HG03135 (cell line): ENCODE measurements at regions not wholly inside any gene's neighbourhood (a gene's known extent, or its start where the extent isn't known, plus 50 kb on each side); places are given as distances from the start of the nearest gene placed in this dataset.
"Not testable (repeated sequence)": the region's sequence is repeated elsewhere in the genome, so short reads cannot be mapped to it uniquely, and the experiment has no call there.

Experiments used
- ATAC-seq: cut with Tn5 transposase; IDR thresholded peaks from one replicate; pipeline ENCODE4 v1.9.1; 2021; ENCODE audit warnings: mild to moderate bottlenecking, moderate library complexity; ENCODE audit not compliant: unreplicated experiment

DNA sequence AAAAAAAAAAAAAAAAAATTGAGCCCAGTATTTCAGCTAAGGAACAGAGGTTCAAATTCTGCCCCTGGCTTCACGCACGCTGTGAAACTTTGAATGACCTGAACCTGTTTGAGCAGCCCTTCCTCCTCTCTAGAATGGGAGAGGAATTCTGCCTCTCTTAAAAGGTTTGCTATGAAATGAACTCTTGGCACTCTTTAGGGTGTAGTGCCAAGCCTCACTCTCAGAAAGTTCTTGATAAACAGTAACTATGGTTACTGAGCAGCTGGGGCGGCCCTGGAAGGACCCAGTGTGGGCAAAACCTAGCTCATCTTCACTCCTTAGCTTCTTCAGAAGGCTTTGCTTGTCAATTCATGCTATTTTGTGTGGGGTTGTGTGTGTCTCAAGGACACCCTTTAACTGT is 73.7 kb downstream of the GEMIN8 start:
- ATAC-seq: no peak

DNA sequence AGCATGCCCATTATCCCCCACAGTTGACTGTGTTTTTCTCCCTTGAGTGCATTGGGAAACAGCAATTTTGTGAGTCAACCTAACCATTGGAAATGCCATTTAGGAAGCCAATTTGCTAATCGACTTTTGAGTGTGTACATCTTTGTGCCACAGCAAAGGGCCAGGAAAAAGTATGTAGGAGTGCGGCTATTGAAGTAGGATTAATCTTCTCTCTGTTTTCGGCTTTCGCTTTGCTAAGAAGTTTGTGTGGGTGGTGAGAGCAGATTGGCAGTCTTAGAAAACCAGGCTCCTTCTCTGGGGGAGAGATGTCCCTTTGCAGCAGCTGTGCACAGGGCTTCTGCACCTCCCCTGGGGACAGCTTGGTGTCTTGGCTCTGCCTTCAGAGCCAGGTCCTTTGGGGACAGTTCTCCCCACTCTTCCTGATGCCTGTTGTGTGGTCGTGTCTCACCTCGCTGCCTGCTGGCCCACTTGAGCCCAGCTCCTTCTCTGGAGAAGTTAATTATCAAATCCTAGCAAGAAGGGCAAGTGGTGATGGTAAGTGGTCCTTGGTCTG is 74.5 kb downstream of the GEMIN8 start:
- ATAC-seq: no peak

DNA sequence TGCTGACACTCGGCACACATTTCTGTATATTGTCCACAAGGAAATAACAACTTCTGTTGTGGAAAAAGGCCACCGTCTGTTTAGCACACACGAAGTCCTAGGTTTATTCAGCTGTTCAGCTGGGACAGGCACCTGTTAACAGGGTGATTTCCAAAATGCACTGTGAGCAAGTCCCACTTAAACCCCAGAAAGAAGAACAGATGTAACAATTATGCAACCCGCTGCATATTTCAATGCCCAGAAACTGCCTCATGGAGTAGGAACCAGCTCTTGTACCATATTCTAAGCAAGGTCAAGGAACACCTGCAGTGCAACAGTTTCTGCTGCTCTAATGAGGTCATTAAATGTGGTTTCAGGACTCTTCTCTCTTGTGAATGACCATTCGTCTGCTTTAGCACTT is 77.1 kb downstream of the GEMIN8 start:
- ATAC-seq: no peak

DNA sequence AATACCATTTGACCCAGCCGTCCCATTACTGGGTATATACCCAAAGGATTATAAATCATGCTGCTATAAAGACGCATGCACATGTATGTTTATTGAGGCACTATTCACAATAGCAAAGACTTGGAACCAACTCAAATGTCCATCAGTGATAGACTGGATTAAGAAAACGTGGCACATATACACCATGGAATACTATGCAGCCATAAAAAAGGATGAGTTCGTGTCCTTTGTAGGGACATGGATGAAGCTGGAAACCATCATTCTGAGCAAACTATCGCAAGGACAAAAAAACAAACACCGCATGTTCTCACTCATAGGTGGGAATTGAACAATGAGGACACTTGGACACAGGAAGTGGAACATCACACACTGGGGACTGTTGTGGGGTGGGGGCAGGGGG is 83.5 kb downstream of the GEMIN8 start:
- not testable (repeated sequence) for ATAC-seq

DNA sequence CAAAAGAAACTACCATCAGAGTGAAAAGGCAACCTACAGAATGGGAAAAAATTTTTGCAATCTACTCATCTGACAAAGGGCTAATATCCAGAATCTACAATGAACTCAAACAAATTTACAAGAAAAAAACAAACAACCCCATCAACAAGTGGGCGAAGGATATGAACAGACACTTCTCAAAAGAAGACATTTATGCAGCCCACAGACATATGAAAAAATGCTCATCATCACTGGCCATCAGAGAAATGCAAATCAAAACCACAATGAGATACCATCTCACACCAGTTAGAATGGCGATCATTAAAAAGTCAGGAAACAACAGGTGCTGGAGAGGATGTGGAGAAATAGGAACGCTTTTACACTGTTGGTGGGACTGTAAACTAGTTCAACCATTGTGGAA is 83.9 kb downstream of the GEMIN8 start:
- ATAC-seq: not testable (repeated sequence)

DNA sequence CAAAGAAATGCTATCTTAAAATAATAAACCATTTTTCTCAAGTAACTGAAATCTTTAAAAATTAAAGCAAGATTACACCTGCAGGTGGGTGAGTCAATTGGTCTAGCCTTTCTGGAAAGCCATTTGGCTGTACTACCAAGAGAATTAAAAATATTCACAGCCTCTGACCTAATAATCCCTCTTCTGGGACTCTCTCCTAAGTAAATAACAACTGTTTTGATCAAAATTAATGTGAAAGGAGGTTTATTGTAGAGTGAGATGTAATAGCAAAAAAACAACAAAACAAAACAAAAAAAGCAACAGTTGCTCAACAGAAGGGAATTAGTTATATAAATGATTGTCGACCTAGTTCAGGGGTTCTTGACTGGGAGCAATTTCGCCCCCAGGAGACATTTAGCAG is 89.0 kb downstream of the GEMIN8 start:
- ATAC-seq: no peak

DNA sequence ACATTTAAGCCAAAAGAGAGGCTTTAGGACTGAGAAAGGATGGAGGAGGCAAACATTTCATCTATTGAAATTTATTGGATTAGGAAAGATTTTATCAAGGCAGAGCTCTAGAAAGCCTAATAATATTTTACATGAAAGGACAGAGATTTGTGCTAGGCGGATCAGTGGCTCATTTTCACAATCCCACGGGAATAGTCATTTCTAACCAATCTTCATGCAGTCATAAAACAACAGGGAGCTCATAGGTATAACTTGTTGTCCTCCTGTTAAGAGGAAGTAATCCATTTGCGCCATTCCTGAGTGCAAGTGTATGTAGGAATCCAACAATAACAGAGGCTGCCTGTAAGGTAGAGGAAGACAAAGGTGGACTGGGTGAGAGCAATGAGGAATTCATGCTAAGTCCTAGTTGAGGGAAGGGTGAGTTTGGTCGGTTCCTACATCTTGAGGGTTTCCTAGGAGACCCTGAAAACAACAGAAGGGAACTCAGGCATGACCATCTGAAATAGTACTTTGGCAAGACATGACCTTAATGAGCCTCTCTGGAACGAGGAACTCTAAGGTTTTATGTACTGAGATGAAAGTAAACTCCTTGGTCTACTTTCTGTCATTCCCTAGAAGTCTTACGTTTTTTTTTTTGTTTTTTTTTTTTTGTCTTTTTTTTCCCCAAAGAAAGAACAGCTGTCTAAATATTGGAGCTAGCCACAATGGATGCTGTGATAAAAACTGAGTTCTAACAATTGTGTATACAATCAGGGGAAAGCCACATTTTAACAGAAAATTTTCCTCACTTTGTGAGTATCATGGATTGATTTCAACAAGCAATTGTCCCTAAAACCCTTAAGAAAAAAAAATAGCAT is 89.7 kb downstream of the GEMIN8 start:
- ATAC-seq: no peak

DNA sequence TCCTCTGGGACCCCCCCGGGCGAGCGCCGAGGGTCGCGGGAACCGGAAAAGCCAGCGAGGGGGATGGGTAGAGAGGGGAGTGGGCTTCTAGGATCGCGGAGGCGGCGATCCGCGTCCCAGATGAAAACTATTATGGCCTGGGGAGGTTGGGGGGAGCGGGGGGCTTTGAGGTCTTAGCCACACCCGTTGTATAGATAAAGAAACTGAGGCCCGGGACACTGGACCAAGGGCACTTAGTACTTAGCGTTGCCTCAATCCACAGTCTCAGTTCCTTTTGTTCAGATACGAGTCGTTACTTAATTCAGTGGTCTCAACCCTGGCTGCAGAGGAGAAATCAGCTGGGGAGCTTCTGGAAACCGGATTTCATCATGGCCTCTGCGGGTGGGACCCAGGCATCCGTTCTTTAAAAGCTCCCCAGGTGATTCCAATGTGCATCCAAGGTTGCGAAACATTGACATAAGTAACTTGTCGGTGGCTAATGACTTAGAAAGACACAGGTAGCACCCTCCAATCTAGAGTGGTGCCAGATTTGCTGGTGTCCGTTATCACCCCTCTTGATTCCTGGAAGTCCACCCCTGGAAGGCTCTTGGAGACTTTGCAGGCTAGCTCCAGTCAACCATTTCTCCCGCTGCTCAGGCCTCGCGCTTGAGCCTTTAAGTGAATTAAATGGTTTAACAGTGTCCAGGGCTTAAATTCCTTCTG is 90.7 kb downstream of the GEMIN8 start:
- no peak for ATAC-seq

DNA sequence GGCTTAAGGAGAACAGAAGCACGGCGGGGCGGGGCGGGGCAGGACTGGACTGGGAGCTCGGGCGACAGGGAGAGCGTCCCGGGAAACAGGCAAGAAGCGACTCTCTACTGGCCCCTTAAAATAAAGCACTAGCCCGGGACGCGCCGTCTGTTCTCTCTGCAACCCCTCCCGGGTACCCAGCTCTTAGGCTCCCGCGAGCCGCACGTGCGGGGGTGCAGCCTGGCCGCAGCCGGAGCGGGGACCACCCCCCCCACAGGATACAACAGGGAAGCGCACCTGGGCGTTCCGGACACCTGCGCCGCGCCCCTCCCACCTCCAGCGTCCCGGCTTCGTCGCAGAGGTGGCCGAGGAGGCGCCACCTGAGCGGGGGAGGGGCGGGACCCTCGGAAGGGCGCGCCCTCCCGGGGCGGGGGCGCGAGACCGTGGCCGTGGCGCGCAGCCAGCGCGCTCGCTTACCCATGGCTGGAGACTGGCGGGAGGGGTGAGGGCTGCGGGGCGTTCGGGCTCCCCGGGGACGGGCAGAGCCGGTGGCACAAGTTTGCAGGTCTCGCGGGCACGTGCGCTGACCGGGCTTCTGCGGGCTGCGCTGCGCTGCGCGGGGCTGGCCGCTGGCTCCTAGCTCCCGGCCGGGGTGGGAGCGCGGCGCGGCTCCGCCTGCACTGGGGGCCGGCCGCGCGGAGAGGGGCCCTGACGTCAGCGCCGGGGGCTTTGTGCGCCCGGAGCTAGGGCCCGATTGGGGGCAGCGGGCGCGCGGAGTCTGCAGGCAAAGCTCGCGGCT is 91.5 kb downstream of the GEMIN8 start:
- no peak for ATAC-seq

DNA sequence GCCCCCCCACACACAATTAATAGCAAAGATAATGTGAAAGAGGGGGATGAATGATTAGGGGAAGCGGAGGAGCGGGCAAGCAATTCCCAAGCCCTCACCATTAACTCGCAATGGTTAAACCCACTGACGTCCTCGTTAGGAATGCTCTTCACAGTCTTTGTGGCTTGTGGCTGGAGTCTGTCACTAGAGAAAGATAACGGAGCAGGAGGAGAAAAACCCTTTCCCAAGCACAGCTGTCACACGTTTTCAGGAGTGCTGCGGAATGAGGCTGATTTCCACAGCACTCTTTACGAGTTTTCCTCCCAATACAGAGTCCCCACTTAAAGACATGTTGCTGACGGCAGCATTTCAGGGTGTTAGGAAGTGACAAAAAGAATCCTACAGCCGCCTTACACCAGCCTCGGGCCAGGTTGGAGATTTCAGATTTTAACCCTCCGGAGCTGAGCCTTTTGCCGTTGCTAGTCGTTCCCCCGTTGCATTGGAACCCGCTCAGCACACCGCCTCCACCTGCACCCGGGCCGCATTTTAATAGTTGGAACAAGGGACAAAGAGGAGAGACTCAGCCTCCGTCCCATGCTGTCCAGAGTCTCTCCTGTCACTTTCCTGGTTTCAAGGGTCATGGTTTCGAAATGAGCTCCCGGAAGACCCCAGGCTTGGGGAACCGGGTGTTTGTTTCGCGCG is 92.2 kb downstream of the GEMIN8 start:
- no peak for ATAC-seq

DNA sequence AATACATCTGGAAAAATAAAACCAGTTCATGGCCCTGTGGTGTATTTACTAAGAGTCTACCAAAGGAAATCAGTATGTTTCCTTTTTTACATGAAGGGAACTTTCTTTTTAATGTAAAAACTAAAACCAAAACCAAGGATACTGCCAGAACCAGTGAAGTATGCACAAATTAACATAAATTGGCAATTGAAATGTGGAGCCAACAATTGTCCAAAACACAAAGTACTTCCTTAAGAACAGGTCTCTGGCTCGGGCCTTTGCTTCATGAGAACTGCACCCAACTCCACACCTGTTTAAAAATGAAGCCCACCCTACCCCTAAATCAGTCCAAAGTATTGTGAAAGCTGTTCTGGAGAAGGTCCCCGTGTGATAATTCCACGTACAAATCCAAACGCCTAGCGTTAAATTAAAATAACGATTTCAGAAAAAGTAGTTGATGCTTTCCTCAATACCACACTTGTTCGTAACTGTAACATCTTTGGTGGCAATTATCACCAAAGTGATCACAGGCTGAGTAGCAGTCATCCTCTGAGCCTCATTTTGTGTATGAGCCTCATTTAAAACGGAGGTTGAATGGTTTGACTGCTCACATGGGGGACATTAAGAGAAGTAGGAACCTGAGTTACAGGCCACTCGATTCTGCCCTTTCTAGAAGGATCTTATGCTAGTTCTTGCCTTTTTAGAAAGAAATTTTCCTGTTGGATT is 93.0 kb downstream of the GEMIN8 start:
- ATAC-seq: no peak

DNA sequence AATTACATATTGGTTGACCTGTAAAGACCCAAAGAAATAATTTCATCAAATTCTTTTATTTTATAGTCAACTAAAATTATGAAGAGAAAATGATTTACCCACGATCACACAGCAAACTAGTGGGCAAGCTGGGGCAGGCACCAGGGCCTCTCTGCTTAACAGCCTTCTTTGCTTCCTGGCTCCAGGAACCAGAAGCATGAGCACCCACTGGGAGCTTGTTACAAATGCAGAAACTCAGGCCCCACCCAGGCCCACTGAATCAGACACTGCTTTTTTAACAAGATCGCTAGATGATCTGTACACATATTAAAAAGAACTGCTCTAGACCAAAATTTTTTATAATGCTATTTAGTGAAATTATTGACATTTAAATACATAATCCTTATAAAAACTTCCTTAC is 95.0 kb downstream of the GEMIN8 start:
- no peak for ATAC-seq

DNA sequence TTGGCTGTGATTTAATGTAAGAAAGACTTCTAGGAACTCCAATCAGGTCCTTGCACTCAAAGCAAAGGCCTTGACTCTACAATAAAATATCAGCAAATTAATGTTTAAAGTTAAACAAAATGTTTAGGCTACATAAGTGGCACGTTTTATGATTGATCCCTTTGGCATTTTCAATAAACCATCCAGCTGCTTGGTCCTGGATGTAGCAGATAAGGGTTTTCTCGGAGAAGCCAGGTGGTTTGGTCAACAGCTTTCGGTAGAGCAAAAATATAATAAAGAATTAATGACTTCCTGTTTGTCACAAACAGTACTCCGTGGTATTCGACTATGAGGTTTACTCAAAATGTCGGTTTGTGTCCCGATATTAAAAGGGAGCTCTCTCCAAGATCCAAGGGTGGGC is 95.8 kb downstream of the GEMIN8 start:
- no peak for ATAC-seq

DNA sequence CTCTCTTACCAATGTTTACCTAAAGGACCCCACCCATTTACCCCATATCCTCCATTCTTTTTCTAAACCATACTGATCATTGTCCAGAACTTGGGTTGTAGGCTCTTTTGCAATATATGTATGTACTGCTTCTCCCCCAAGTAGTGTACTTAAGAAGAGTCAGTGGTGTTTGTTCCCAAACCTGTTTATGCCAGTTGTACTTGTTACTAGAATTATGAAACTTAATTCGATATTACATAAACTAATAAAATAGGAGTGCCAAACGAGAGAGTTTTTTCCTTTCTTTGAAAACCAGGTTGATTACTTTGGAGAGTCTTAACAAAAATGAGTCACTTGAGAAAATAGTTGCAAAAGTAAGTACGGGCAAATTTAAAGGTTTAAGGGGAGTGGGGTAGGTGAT is 96.3 kb downstream of the GEMIN8 start:
- ATAC-seq: no peak

DNA sequence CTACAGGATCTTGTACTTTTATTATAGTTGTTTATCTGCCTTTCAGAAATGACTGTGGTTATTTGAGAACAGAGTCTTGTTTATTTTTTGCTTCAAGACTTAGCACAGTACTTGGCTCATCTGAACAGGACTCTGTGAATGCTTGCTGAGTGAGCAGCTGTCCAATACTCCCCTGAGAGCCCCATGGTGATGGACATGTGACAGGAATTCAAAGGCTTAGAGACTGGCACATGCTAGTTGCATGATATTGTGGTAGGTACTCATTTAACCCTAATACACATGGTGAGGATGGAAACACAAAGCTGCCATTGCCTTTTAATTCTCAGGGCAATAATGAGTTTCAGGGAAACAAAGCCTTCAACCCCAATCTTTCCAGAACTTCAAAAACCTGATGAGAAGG is 97.3 kb downstream of the GEMIN8 start:
- ATAC-seq: no peak

DNA sequence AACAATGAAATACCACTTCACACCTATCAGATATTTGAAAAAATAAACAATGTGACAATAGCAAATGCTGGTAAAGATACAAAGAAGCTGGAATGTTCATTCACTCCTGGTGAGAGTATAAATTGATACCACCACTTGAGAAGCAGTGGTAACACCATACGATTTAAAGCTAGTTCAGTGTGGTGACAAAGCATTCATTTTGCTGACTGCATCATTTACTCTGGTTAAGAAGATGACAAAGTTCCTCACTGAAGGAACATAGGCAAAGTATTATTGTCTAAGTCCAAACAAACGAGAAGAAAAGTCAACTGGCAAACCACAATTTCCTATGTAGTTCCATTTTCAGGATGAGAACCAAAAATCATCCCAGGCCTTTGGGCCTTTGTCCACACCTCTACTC is 102.5 kb downstream of the GEMIN8 start:
- no peak for ATAC-seq

DNA sequence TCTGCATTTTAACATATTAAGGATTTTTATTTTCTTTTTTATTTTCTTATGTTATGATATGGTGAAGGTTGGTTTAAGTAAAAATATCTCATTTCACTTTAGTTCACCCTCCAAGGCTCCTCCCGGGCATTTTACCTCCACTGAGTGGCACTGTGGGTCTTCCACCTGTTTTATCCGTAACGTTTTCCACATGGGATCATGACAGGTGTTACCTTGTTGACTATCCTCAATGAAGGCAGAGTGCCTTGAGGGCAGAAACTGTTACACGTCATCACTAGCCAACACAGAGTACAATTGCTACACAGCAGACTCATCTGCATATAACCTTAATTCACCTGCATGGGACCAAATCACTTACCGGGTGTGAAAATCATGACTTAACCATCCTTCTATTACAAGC is 105.8 kb downstream of the GEMIN8 start:
- no peak for ATAC-seq

DNA sequence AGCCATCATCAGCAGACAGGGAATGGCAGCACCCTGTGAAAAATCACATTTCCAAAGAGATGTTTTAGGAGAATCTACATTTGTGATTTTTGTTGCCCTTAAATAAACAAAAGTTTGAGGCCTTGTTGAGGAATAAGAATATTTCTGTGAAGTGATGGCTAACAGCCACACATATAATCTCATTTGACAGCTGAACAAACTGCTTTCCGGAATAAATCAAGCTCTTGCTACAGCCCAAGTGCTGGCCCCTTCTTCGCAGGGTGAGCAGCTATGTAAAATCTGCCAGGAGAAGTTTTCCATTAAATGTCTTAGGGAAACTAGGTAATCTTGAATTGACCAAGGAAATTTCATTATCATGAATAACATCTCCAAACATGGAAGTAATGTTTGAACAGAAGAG is 106.4 kb upstream of the GPM6B start:
- ATAC-seq: no peak

DNA sequence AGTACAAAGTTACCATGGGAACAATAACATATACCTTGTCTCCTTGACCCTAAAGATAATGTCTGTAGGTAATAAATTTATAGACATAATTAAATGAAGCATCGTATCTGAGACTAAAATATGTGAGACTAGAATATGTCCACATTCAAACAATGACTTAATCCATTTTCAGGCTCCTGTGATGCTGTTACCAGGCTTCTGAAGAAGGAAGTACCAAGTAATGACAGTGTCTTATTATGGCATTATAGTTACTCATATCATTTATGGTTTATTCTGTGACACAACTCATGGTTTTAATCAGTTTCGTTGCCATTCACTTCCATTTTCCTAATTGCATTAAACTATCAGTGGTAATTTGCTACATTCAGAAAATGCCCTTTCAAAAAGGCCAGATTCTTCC is 100.6 kb upstream of the GPM6B start:
- ATAC-seq: no peak

DNA sequence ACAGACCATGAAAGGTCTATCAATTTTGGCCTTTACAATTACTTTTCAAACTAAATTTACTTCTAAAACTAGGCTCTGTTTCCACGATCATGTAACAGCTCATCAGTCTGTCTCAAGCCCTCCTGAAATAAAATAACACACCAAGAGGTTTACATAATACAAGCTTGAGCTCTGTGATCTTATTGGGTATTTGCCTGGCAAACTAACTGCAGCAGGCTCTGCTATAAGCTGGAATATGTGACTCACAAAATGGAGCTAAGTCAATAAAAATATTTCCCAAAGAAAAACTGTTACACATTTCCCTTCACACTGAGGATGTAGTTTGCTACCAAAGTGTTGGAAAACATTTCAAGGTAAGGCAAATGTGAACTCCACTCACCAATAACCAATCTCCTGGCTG is 94.7 kb upstream of the GPM6B start:
- no peak for ATAC-seq
